ENCODE measurements at regions not wholly inside any gene's neighbourhood (a gene's known extent, or its start where the extent isn't known, plus 50 kb on each side); places are given as distances from the start of the nearest gene placed in this dataset.
"Not testable (repeated sequence)": the region's sequence is repeated elsewhere in the genome, so short reads cannot be mapped to it uniquely, and the experiment has no call there.

GRCh38 chr13:56173346-56173745, 967.4 kb upstream of the PRR20A start:
- Histone ChIP-seq H3K4me3 (no peak overlapping the region), H3K27ac (no peak overlapping the region), H3K4me1 (replicated peaks in 1 of 2) (no peaks in the 10 kb centered on the region)
- WGBS, 10 experiments: 0 to 84% (median 64%) methylated on average over 1 to 2 of the region's 2 CpGs
- ATAC-seq (replicated peaks in 6 of 8): no peak
- in situ Hi-C loops (cut with MboI; ENCODE audit: low pct_unique_long_range_greater_than_20kb in 2 of 9, low sequenced_read_pairs in 9 of 9, unreplicated experiment in 9 of 9): no loop called here

DNA sequence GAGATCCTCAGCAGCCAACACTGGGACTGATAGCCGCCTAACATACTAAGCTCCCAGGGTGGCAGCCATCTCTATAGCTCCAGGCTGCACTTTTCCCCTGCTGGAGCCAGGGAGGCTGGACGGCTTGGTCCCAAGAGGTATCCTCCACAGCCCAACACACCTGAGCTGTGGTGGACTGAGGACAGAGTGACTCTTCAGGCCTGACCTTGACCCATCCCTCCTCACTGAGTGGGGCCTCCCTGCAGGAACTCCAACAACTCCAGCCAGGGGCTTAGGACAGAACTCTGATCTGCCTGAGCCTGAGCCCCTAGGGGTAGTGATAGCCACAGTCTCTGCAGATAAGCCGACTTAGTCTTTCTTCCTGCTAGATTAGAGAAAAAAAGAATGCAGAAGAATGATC, 958.1 kb upstream of the PRR20A start:
- in situ Hi-C loops (cut with MboI; ENCODE audit: low pct_unique_long_range_greater_than_20kb in 2 of 9, low sequenced_read_pairs in 9 of 9, unreplicated experiment in 9 of 9): no loop called here

DNA sequence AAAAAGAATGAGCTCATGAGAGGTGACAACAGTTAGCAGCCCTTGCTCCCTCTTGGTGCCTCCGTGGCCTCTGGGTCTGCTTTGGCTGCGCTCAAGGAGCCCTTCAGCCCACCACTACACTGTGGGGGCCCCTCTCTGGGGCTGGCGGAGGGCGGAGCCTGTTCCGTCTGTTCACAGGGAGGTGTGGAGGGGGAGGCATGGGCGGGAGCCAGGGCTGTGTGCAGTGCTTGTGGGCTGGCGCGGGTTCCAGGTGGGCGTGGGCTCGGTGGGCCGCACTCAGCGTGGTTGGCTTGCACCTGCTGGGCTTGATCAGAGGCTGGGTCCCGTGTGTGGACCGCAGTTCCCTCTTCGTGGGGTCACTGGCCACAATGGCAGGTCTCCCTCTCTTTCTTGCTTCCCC, 953.4 kb upstream of the PRR20A start:
- Histone ChIP-seq H3K27ac (no peak overlapping the region), H3K4me1 (replicated peaks in 1 of 2) (no peaks in the 10 kb centered on the region), H3K4me3 (no peak overlapping the region)
- in situ Hi-C loops (cut with MboI; ENCODE audit: low pct_unique_long_range_greater_than_20kb in 2 of 9, low sequenced_read_pairs in 9 of 9, unreplicated experiment in 9 of 9): no loop called here
- no peak for ATAC-seq (replicated peaks in 6 of 8)
- WGBS, 10 experiments: 60 to 96% methylated on average over 2 to 5 of the region's 15 CpGs; no CpG with 5 or more reads in 8 of the 10 experiments

More for the DNA sequence above, 958.1 kb upstream of the PRR20A start:
- no peak for ATAC-seq (replicated peaks in 6 of 8)
- 0 to 100% (median 46%) methylated on average over 1 to 3 of the region's 3 CpGs; no CpG with 5 or more reads in 4 of the 10 experiments for WGBS, 10 experiments
- Histone ChIP-seq H3K4me1 (replicated peaks in 1 of 2) (no peaks in the 10 kb centered on the region), H3K27ac (no peak overlapping the region), H3K4me3 (no peak overlapping the region)

DNA sequence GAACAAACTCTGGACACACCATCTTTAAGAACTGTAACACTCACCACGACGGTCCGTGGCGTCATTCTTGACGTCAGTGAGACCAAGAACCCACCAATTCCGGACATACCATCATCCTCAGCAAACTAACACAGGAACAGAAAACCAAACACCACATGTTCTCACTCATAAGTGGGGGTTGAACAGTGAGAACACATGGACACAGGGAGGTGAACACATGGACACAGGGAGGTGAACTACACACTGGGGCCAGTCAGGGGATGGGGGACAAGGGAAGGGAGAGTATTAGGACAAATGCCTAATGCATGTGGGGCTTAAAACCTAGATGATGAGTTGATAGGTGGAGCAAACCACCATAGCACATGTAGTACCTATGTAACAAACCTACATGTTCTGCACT, 952.1 kb upstream of the PRR20A start:
- in situ Hi-C loops (cut with MboI; ENCODE audit: low pct_unique_long_range_greater_than_20kb in 2 of 9, low sequenced_read_pairs in 9 of 9, unreplicated experiment in 9 of 9); ATAC-seq (replicated peaks in 6 of 8); H3K4me1 ChIP-seq (replicated peaks in 1 of 2); H3K27ac ChIP-seq; H3K4me3 ChIP-seq: not testable (repeated sequence)
- no CpG with 5 or more reads among the region's 6 CpGs for WGBS, 10 experiments

GRCh38 chr13:56189439-56189838, 951.3 kb upstream of the PRR20A start:
- Histone ChIP-seq H3K27ac (no peak overlapping the region), H3K4me3 (no peak overlapping the region), H3K4me1 (replicated peaks in 1 of 2) (no peaks in the 10 kb centered on the region)
- no peak for ATAC-seq (replicated peaks in 6 of 8)
- in situ Hi-C loops (cut with MboI; ENCODE audit: low pct_unique_long_range_greater_than_20kb in 2 of 9, low sequenced_read_pairs in 9 of 9, unreplicated experiment in 9 of 9): no loop called here
- WGBS, 10 experiments: 33 to 100% (median 100%) methylated on average over 1 of the region's 1 CpG; no CpG with 5 or more reads in 5 of the 10 experiments

DNA sequence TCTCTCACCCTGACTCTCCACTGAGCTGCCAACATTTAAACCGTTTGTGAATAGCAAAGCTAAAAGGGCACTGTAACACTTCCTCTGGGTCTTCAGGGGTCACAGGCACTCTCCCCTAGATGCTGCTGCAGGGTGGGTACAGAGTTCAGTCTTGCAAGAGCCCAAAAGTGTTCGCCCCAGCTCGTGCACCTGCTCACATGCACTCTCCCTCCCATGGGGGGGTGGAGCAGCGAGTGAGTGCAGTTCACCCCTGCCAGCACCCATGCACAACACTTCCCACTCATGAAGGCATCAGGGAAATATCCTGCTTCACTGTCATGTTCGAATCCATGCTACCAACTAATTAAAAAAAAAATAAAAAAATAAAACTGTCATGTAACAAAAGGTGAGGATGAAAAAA, 950.7 kb upstream of the PRR20A start:
- H3K4me3 ChIP-seq: no peak overlapping the region
- in situ Hi-C loops (cut with MboI; ENCODE audit: low pct_unique_long_range_greater_than_20kb in 2 of 9, low sequenced_read_pairs in 9 of 9, unreplicated experiment in 9 of 9): no loop called here
- no peaks in the 10 kb centered on the region for H3K4me1 ChIP-seq (replicated peaks in 1 of 2)
- WGBS, 10 experiments: 0 to 100% (median 76%) methylated on average over 1 to 5 of the region's 5 CpGs; no CpG with 5 or more reads in 1 of the 10 experiments
- no peak for ATAC-seq (replicated peaks in 6 of 8)
- H3K27ac ChIP-seq: no peak overlapping the region

- in situ Hi-C loops (cut with MboI; ENCODE audit: low pct_unique_long_range_greater_than_20kb in 2 of 9, low sequenced_read_pairs in 9 of 9, unreplicated experiment in 9 of 9): no loop called here
- 0 to 73% (median 31%) methylated on average over 1 of the region's 1 CpG; no CpG with 5 or more reads in 2 of the 10 experiments for WGBS, 10 experiments
Observed at GRCh38 chr13:56198350-56198749, 942.4 kb upstream of the PRR20A start.

GRCh38 chr13:56201834-56202233, 938.9 kb upstream of the PRR20A start:
- in situ Hi-C loops (cut with MboI; ENCODE audit: low pct_unique_long_range_greater_than_20kb in 2 of 9, low sequenced_read_pairs in 9 of 9, unreplicated experiment in 9 of 9): no loop called here
- ATAC-seq (replicated peaks in 6 of 8): no peak
- 0 to 88% (median 42%) methylated on average over 1 to 2 of the region's 2 CpGs for WGBS, 10 experiments
- H3K4me1 ChIP-seq (replicated peaks in 1 of 2): no peaks in the 10 kb centered on the region
- H3K27ac ChIP-seq: no peak overlapping the region
- no peak overlapping the region for H3K4me3 ChIP-seq

More at GRCh38 chr13:56198350-56198749, 942.4 kb upstream of the PRR20A start:
- Histone ChIP-seq H3K27ac (no peak overlapping the region), H3K4me3 (no peak overlapping the region), H3K4me1 (replicated peaks in 1 of 2) (no peaks in the 10 kb centered on the region)
- ATAC-seq (replicated peaks in 6 of 8): peak in 1 of 8 experiments; percentile 21

DNA sequence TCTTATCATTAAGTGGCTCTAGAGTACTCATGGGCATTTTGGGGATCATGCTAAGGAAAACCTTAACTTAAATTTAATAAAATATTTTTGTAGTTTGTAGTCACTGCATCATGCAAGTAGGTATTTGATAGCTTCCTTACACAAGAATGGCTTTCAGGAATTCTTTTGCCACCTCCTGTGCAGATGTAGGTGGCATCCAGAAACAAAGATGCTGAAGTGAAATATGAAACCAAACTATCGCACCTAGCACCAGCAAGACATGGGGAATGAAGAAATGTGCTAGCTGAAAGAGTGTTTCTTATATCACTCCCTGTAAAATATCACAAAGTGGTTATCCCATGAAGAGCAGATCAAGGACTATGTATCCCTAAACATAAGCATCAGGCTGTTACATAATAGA, 924.5 kb upstream of the PRR20A start:
- ATAC-seq (replicated peaks in 6 of 8): no peak
- in situ Hi-C loops (cut with MboI; ENCODE audit: low pct_unique_long_range_greater_than_20kb in 2 of 9, low sequenced_read_pairs in 9 of 9, unreplicated experiment in 9 of 9): no loop called here
- no peak overlapping the region for H3K4me3 ChIP-seq
- no peak overlapping the region for H3K27ac ChIP-seq
- H3K4me1 ChIP-seq (replicated peaks in 1 of 2): no peaks in the 10 kb centered on the region
- 0 to 83% (median 76%) methylated on average over 1 of the region's 1 CpG; no CpG with 5 or more reads in 4 of the 10 experiments for WGBS, 10 experiments

- ATAC-seq (replicated peaks in 6 of 8): no peak
- H3K4me1 ChIP-seq (replicated peaks in 1 of 2): no peaks in the 10 kb centered on the region
- no peak overlapping the region for H3K27ac ChIP-seq
- in situ Hi-C loops (cut with MboI; ENCODE audit: low pct_unique_long_range_greater_than_20kb in 2 of 9, low sequenced_read_pairs in 9 of 9, unreplicated experiment in 9 of 9): no loop called here
- 0 to 100% (median 82%) methylated on average over 1 to 2 of the region's 2 CpGs; no CpG with 5 or more reads in 6 of the 10 experiments for WGBS, 10 experiments
- H3K4me3 ChIP-seq: no peak overlapping the region
Observed at GRCh38 chr13:56247692-56248091, 893.0 kb upstream of the PRR20A start.

- in situ Hi-C loops (cut with MboI; ENCODE audit: low pct_unique_long_range_greater_than_20kb in 2 of 9, low sequenced_read_pairs in 9 of 9, unreplicated experiment in 9 of 9): no loop called here
- Histone ChIP-seq H3K4me1 (replicated peaks in 1 of 2) (no peaks in the 10 kb centered on the region), H3K4me3 (no peak overlapping the region), H3K27ac (no peak overlapping the region)
- peak in 1 of 8 experiments; percentile 78 for ATAC-seq (replicated peaks in 6 of 8)
- 0 to 50% (median 7%) methylated on average over 1 of the region's 1 CpG; no CpG with 5 or more reads in 6 of the 10 experiments for WGBS, 10 experiments
Observed at GRCh38 chr13:56271686-56272085, 869.0 kb upstream of the PRR20A start.

DNA sequence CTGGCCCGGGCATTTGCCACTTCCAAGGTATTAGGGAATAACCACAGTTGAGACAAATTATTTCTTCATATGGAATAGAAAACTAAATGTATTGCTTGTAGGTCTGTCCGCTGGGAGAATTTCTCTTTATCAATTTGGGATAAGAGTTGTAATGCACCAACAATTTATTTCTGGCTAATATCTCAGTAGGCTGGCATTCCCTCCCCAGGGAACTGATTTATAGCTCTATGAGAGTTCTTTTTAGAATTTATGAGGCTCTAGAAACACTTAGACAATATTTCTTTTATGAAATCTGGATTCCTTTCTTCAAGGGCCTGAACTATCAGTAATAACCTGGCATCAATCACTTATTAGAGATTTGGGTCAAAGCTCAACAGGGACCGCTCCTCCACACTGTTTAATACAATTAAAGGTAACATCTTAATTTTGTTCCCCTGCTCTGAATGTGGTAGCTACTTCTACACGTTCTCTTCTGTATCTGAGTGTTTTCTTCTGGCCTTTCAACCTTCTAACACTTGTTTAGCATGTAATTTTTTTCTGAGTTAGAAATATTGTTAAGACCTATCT, 857.4 kb upstream of the PRR20A start:
- 16 to 75% (median 49%) methylated on average over 1 to 4 of the region's 4 CpGs; no CpG with 5 or more reads in 1 of the 10 experiments for whole genome bisulfite sequencing, 10 experiments
- peak in 5 of 8 experiments; percentile 18 to 81 (median 70) for ATAC-seq (replicated peaks in 6 of 8)

DNA sequence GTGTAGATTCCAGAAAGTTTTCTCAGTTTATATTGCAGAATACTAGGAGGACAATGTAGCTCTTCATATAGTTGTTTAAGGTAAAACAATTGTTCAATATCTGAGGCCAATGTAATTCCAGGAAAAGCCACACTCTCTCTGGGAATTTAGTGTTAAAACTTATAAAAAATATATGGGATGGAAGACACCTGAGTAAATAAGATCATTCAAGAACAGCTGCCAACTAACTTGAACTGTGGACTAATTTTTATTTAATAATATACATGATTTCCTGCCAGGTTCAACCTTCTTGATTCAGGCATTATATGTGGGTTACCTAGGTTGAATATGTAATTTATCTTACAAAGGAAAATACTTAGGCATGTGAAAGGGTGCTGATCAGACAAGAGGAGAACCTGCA, 841.1 kb upstream of the PRR20A start:
- H3K4me3 ChIP-seq: no peak overlapping the region
- no peaks in the 10 kb centered on the region for H3K4me1 ChIP-seq (replicated peaks in 1 of 2)
- in situ Hi-C loops (cut with MboI; ENCODE audit: low pct_unique_long_range_greater_than_20kb in 2 of 9, low sequenced_read_pairs in 9 of 9, unreplicated experiment in 9 of 9): no loop called here
- H3K27ac ChIP-seq: no peak overlapping the region
- no peak for ATAC-seq (replicated peaks in 6 of 8)

More for the DNA sequence above, 857.4 kb upstream of the PRR20A start:
- H3K27ac ChIP-seq: no peak overlapping the region
- H3K4me1 ChIP-seq (replicated peaks in 1 of 2): peaks cover 0 to 6% of the 10 kb centered on the region in 2 donors
- no peak overlapping the region for H3K4me3 ChIP-seq
- in situ Hi-C loops (cut with MboI; ENCODE audit: low pct_unique_long_range_greater_than_20kb in 2 of 9, low sequenced_read_pairs in 9 of 9, unreplicated experiment in 9 of 9): no loop called here

GRCh38 chr13:56314765-56315164, 826.0 kb upstream of the PRR20A start:
- H3K27ac ChIP-seq: no peak overlapping the region
- 0 to 92% (median 39%) methylated on average over 1 to 3 of the region's 3 CpGs for WGBS, 10 experiments
- H3K4me1 ChIP-seq (replicated peaks in 1 of 2): no peaks in the 10 kb centered on the region
- no peak overlapping the region for H3K4me3 ChIP-seq
- in situ Hi-C loops (cut with MboI; ENCODE audit: low pct_unique_long_range_greater_than_20kb in 2 of 9, low sequenced_read_pairs in 9 of 9, unreplicated experiment in 9 of 9): no loop called here
- ATAC-seq (replicated peaks in 6 of 8): no peak

Data from motor neuron (in vitro differentiated cells).